ENCODE measurements at regions not wholly inside any gene's neighbourhood (a gene's known extent, or its start where the extent isn't known, plus 50 kb on each side); places are given as distances from the start of the nearest gene placed in this dataset.

- no peaks in the 10 kb centered on the region for H3K27me3 ChIP-seq
- no peak overlapping the region for H3K4me3 ChIP-seq
- WGBS, 2 donors: 88 to 90% methylated on average over 1 of the region's 1 CpG
- no peak for TF ChIP-seq CTCF (IDR thresholded peaks at IDR 0.05)
- intact Hi-C loops (cut with DNase I): loop anchor here in 1 of 10 donors (10.0 kb wide), 1 partner anchor 386 kb away; no protein-coding TSS in a partner anchor
- no peak for DNase-seq
- no peaks in the 10 kb centered on the region for H3K9me3 ChIP-seq
- H3K4me1 ChIP-seq: no peaks in the 10 kb centered on the region
- H3K27ac ChIP-seq: no peak overlapping the region
- H3K36me3 ChIP-seq: no peaks in the 10 kb centered on the region
- no peak for ATAC-seq
Measured at GRCh38 chr20:11738852-11739251, 178.8 kb upstream of the BTBD3 start.

GRCh38 chr20:11740975-11741374, 176.7 kb upstream of the BTBD3 start:
- no peaks in the 10 kb centered on the region for H3K9me3 ChIP-seq
- DNase-seq: no peak
- no peaks in the 10 kb centered on the region for H3K27me3 ChIP-seq
- no peak for ATAC-seq
- WGBS, 2 donors: 31 to 48% methylated on average over 2 of the region's 2 CpGs
- no peak for TF ChIP-seq CTCF (IDR thresholded peaks at IDR 0.05)
- H3K27ac ChIP-seq: no peak overlapping the region
- no peaks in the 10 kb centered on the region for H3K36me3 ChIP-seq
- intact Hi-C loops (cut with DNase I): no loop called here
- H3K4me1 ChIP-seq: no peaks in the 10 kb centered on the region
- H3K4me3 ChIP-seq: no peak overlapping the region

GRCh38 chr20:11745145-11745544, 172.5 kb upstream of the BTBD3 start:
- intact Hi-C loops (cut with DNase I): no loop called here
- H3K4me1 ChIP-seq: no peaks in the 10 kb centered on the region
- no peak overlapping the region for H3K4me3 ChIP-seq
- no peak for TF ChIP-seq CTCF (IDR thresholded peaks at IDR 0.05)
- DNase-seq: no peak
- no peak overlapping the region for H3K27ac ChIP-seq
- no peaks in the 10 kb centered on the region for H3K27me3 ChIP-seq
- no peaks in the 10 kb centered on the region for H3K9me3 ChIP-seq
- H3K36me3 ChIP-seq: no peaks in the 10 kb centered on the region
- WGBS, 2 donors: 90 to 92% methylated on average over 1 of the region's 1 CpG
- ATAC-seq: no peak

GRCh38 chr20:11748436-11748835, 169.3 kb upstream of the BTBD3 start:
- no peak overlapping the region for H3K27ac ChIP-seq
- intact Hi-C loops (cut with DNase I): no loop called here
- H3K9me3 ChIP-seq: no peaks in the 10 kb centered on the region
- WGBS, 2 donors: 49 to 65% methylated on average over 2 of the region's 2 CpGs
- H3K4me1 ChIP-seq: no peaks in the 10 kb centered on the region
- H3K4me3 ChIP-seq: no peak overlapping the region
- H3K27me3 ChIP-seq: no peaks in the 10 kb centered on the region
- H3K36me3 ChIP-seq: no peaks in the 10 kb centered on the region
- no peak for TF ChIP-seq CTCF (IDR thresholded peaks at IDR 0.05)
- DNase-seq (no peak), ATAC-seq (no peak)

GRCh38 chr20:11752336-11752735, 165.4 kb upstream of the BTBD3 start:
- no peaks in the 10 kb centered on the region for H3K4me1 ChIP-seq
- 91 to 96% methylated on average over 2 of the region's 2 CpGs for WGBS, 2 donors
- ATAC-seq: no peak
- no peaks in the 10 kb centered on the region for H3K36me3 ChIP-seq
- no peaks in the 10 kb centered on the region for H3K27me3 ChIP-seq
- H3K4me3 ChIP-seq: no peak overlapping the region
- no peaks in the 10 kb centered on the region for H3K9me3 ChIP-seq
- intact Hi-C loops (cut with DNase I): no loop called here
- TF ChIP-seq CTCF (IDR thresholded peaks at IDR 0.05): no peak
- H3K27ac ChIP-seq: no peak overlapping the region
- no peak for DNase-seq
